HG03354 (cell line): ENCODE measurements at regions not wholly inside any gene's neighbourhood (a gene's known extent, or its start where the extent isn't known, plus 50 kb on each side); places are given as distances from the start of the nearest gene placed in this dataset.
"Not testable (repeated sequence)": the region's sequence is repeated elsewhere in the genome, so short reads cannot be mapped to it uniquely, and the experiment has no call there.

Experiments used
- ATAC-seq: cut with Tn5 transposase; IDR thresholded peaks from one replicate; pipeline ENCODE4 v1.9.1; 2021; ENCODE audit warnings: mild to moderate bottlenecking; ENCODE audit not compliant: unreplicated experiment, poor library complexity, severe bottlenecking

DNA sequence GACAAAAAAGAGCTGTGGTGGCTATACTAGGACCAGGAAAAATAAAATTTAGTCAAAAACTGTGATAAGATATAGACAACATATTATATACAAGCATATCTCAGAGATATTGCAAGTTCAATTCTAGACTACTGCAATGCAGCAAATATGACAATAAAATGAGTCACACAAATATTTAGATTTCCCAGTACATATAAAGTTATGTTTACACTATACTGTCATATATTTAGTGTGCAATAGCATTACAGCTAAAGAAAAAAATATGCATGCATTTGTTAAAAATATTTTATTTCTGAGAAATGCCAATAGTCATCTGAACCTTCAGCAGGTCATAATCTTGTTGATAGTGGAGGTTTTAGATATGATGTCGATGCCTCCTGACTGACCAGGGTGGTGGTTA is 72.1 kb downstream of the AKR1C4 start:
- no peak for ATAC-seq

DNA sequence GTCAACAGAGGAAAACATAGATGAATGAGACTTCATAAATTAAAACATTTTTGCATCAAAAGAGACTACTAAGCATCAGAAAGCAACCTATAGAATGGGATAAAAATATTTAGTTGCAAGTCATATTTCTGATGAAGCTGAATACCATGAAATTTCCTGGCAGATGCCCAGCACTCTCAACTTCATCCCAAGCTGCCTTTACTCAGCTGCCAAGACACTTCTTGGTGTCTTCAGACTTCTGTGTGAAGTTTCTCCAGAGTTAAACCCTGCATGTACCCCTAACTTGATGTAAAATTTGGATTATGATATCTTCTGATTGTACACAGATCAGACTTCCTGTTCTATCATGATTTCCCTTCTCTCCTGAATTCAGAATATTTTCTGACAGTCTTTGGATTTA is 73.2 kb downstream of the AKR1C4 start:
- no peak for ATAC-seq

DNA sequence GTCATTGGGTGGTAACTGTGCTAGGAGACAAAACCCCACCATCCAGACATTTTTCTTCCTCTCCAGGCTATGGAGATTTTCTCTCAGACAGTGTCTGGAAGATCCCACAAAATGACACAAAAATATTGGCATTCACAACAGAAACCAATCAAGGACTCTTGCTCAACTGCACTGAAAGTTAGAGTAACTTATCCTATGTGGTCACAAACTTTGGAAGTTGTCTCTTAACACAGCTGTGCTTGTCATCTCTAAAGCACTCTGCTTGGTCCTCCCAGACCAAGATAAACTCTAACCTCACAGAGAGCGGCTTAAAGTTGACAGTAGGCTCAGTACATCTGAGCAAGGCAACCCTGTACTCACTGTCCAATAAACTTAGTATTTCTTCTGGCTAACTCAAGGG is 74.9 kb downstream of the AKR1C4 start:
- no peak for ATAC-seq

DNA sequence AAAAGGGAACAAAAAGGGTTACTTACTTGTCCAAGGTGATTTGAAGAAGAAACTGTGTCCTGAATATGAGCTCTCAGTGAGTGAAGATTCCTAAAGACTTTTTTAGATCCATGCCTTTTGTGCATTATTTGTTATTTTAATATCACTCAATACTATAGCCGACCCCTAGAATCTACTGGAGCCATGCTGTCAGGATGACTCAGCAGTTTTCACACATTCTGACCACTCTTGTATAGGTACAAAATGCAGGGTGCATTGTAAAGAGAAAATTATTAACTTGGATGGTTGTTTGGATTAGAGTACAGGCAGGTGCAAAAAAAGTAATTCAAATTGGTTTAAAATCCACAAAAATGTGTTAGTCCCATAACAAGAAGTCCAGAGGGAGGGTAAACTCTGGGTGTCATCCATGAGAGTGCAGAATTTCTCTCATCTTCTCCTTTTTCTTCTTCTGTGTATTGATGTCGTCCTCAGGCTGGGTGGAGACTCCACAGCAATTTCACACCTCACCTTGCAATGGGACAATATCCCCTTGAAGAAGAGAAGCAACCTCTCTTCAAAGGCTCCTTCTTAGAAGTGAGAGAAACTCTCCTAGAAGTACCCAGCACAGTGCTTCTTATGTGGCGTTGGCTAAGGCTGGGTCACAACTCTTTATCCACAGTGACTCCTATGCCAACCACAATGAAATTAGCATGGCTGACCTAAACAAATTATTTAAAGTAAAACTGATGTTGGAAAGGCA is 75.6 kb downstream of the AKR1C4 start:
- no peak for ATAC-seq

DNA sequence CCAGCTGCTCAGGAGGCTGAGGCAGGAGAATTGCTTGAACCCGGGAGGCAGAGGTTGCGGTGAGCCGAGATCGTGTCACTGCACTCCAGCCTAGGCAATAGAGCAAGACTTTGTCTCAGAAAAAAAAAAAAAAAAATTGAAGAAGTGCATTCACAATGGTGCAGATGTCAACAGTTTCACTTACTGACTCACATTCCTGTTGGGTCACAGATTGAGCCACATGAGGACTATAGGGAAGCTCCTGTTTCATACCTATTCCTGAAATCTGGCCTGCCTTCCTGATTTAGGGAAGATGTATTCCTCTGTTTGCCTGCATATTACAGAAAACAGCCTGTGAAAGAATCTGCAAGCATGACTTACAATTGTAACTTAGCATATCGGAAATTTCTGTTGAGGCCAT is 78.2 kb downstream of the AKR1C4 start:
- ATAC-seq, result no peak

GRCh38 chr10:5281356-5281755 is 83.4 kb upstream of the UCN3 start:
- no peak for ATAC-seq

DNA sequence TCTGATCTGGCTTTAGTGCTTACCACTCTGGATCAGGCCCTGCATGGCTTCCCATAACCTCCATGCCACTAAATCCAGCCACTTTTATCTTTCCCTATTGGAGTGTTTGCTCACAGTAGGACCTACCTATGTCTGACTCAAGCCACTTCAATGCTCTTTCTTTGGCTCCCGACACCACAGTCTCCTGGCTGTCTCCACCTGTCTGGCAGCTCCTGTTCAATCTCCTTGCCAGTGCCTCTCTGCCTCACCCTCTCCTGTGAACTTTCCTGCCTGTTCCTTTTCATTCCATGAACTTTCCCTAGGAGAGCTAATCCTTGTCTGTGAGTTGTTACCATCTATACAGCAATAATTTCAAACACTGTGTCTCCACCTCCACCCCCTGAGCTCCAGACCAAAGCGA is 82.6 kb upstream of the UCN3 start:
- ATAC-seq, result no peak

GRCh38 chr10:5283305-5284158 is 81.2 kb upstream of the UCN3 start:
- ATAC-seq, result peak; percentile 87

- peak; percentile 77 for ATAC-seq
These were observed 80.3 kb upstream of the UCN3 start for GRCh38 chr10:5284311-5285057.

GRCh38 chr10:5285186-5285585 is 79.6 kb upstream of the UCN3 start:
- no peak for ATAC-seq

- ATAC-seq, result no peak
These were observed 76.4 kb upstream of the UCN3 start for GRCh38 chr10:5288359-5288758.

GRCh38 chr10:5289228-5289627 is 75.5 kb upstream of the UCN3 start:
- not testable (repeated sequence) for ATAC-seq

DNA sequence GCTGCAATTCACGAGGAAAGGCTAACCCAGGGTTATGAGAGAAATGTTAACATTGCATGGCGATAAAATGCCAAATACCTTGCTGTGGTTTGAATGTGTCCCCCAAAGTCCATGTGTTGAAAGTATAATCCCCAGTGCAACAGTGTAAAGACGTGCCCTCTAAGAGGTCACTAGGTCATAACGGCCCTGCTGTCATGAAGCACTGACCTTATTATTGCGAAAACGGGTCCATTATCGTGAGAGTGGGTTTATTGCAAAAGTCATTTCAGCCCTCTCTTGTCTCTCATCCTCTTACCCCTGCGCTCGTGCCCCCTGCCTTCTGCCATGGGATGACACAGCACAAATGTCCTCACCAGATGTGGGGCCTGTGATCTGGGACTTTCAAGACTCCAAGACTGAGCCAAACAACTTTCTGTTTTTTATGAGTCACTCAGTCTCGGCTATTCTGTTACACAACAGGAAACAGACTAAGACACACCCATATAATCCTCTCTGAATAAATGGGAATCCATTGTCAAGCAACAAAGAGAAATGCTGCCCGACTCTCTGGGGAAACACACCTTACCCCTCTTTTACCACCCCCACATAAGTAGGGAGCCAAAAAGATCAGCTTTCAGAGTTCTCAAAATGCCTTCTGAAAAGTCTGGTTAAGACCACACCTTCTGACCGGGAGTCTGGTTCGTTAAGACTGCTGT is 73.1 kb upstream of the UCN3 start:
- peak; percentile 53 for ATAC-seq

- no peak for ATAC-seq
These were observed 72.5 kb upstream of the UCN3 start for GRCh38 chr10:5292196-5292735.

- ATAC-seq, result not testable (repeated sequence)
These were observed 71.8 kb upstream of the UCN3 start for GRCh38 chr10:5292970-5293369.

- peak; percentile 44 for ATAC-seq
These were observed 70.8 kb upstream of the UCN3 start for GRCh38 chr10:5293691-5294550.

DNA sequence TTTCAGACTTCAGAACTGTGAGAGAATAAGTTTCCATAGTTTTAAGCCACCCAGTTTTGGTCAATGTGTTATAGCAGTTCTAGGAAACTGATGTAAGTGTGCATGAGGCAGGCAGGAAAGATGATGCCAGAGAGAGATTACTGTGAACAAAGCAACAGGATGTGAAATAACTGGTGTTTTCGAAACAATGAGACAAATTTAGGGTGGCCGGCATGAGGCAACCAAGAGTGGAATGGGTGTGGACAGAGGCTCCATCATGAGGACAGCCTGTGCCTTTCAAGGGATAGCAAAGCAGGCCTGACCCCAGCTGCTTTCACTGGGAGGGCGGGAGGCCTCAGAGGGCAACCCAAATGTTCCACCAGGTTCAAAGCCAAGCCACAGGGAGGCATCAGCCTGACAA is 67.3 kb upstream of the UCN3 start:
- no peak for ATAC-seq

DNA sequence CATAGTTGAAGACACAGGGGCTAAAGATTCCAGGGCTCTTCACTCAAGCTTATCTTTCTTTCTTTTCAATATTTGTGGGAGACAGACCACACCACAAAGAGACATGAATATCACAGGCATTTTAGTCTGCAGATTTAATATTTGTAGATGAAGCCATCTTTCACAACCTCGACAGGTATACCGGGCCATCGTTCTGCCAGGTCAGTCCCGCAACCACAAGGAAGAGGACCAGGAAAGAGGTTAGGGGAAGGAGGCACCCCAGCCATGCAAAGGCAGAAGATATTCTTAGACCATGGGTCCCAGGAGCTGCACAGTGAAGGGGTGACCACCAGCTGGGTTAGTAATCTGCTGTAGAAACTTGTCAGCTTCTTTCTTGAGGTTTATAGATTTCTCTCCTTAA is 66.8 kb upstream of the UCN3 start:
- no peak for ATAC-seq

GRCh38 chr10:5299950-5300349 is 64.8 kb upstream of the UCN3 start:
- ATAC-seq, result no peak
